ENCODE measurements at regions not wholly inside any gene's neighbourhood (a gene's known extent, or its start where the extent isn't known, plus 50 kb on each side); places are given as distances from the start of the nearest gene placed in this dataset.

DNA sequence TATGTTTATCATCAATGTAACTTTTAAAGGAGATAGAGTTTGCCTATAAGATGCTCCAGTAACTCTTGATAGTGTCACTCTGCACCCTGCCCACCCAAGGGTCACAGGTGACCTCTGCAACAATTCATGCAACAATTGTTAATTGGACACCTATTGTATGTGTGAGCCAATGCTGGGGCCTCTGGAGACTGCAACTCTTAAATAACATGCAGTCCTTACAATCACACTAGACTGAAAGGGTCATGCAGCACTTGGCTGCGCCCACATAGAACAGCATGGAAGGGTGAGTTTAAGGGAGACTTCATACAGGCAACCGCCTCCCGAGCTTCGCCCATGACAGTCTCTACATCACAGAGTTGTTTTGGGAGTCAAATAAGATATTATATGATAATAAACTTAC lies 137.1 kb upstream of the TWIST2 start:
- no peak for TF ChIP-seq FOSL2 (IDR thresholded peaks at IDR 0.05; ENCODE audit: borderline replicate concordance, low read depth)
- TF ChIP-seq, protein P1, sequence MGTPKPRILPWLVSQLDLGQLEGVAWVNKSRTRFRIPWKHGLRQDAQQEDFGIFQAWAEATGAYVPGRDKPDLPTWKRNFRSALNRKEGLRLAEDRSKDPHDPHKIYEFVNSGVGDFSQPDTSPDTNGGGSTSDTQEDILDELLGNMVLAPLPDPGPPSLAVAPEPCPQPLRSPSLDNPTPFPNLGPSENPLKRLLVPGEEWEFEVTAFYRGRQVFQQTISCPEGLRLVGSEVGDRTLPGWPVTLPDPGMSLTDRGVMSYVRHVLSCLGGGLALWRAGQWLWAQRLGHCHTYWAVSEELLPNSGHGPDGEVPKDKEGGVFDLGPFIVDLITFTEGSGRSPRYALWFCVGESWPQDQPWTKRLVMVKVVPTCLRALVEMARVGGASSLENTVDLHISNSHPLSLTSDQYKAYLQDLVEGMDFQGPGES (IDR thresholded peaks at IDR 0.05; ENCODE audit: low read depth, low read length), result no peak
- TF ChIP-seq EP300 (IDR thresholded peaks at IDR 0.05; ENCODE audit: borderline replicate concordance in 1 of 2, low read depth in 1 of 2, low read length in 1 of 2), result no peak
- no peak for TF ChIP-seq GATA2 (CRISPR knock-in tag; IDR thresholded peaks at IDR 0.05)
- TF ChIP-seq MXI1 (IDR thresholded peaks at IDR 0.05; ENCODE audit: low read depth, low read length), result no peak
- TF ChIP-seq, protein P2, sequence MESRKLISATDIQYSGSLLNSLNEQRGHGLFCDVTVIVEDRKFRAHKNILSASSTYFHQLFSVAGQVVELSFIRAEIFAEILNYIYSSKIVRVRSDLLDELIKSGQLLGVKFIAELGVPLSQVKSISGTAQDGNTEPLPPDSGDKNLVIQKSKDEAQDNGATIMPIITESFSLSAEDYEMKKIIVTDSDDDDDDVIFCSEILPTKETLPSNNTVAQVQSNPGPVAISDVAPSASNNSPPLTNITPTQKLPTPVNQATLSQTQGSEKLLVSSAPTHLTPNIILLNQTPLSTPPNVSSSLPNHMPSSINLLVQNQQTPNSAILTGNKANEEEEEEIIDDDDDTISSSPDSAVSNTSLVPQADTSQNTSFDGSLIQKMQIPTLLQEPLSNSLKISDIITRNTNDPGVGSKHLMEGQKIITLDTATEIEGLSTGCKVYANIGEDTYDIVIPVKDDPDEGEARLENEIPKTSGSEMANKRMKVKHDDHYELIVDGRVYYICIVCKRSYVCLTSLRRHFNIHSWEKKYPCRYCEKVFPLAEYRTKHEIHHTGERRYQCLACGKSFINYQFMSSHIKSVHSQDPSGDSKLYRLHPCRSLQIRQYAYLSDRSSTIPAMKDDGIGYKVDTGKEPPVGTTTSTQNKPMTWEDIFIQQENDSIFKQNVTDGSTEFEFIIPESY (IDR thresholded peaks at IDR 0.05; ENCODE audit: borderline replicate concordance, low read depth), result no peak
- no peak for TF ChIP-seq TEAD4 (IDR thresholded peaks at IDR 0.05; ENCODE audit: borderline replicate concordance, insufficient read depth)
- no peak for TF ChIP-seq EZH2phosphoT487 (IDR thresholded peaks at IDR 0.05; ENCODE audit: borderline replicate concordance, low read depth)
- TF ChIP-seq JUND (IDR thresholded peaks at IDR 0.05), result no peak
- Histone ChIP-seq H2AFZ (ENCODE audit: low read depth) (no peak overlapping the region), H3F3A (replicated peaks; ENCODE audit: insufficient read depth) (no peaks in the 10 kb centered on the region), H3K4me3 (ENCODE audit: low read depth in 2 of 2, low read length in 1 of 2) (no peak overlapping the region), H3K9ac (no peak overlapping the region), H3K36me3 (replicated peaks in 1 of 2; ENCODE audit: control insufficient read depth in 1 of 2, insufficient read depth in 2 of 2, low read length in 1 of 2) (no peaks in the 10 kb centered on the region), H3K4me2 (no peak overlapping the region), H3K27me3 (ENCODE audit: insufficient read depth) (no peaks in the 10 kb centered on the region), H3K27ac (ENCODE audit: low read depth in 2 of 2, low read length in 1 of 2) (no peak overlapping the region), H4K20me1 (ENCODE audit: insufficient read depth) (no peaks in the 10 kb centered on the region), H3K4me1 (ENCODE audit: control insufficient read depth in 1 of 2, insufficient read depth in 2 of 2, low read depth in 1 of 2, low read length in 1 of 2) (no peaks in the 10 kb centered on the region), H3K9me3 (no peaks in the 10 kb centered on the region), H3K79me2 (ENCODE audit: insufficient read depth) (no peaks in the 10 kb centered on the region), H3K9me2 (no peaks in the 10 kb centered on the region)
- POLR2A ChIA-PET, result no interaction called here
- 89% methylated on average over 4 of the region's 4 CpGs for WGBS (ENCODE audit: low lambda C conversion rate)
- DNase-seq, result no peak
- CTCF ChIA-PET, result interaction anchor here (1.0 kb wide), 1 partner anchor 74 kb away, joined by 3 read pairs; no protein-coding TSS in a partner anchor

DNA sequence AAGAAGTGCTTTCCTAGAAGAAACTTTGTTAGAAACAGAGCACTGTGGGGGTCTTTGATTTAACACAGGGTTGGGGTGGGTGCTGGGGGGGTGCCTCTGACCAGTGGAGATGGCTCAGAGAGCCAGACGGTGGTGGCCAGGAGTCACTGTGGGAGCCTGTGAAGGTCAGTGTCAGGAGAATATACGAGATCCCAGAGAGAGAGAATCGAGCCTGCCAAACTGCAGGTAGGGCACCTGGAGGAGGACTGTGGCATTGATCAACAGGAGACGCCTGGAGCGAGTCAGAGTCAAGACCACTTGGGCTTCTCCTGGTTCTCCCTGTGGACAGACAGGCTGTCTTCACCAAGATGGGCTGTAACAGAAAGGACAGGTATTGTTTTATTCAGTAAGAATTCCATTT lies 136.5 kb upstream of the TWIST2 start:
- H3K9me3 ChIP-seq, result no peaks in the 10 kb centered on the region
- no peak overlapping the region for H3K4me2 ChIP-seq
- H3K4me1 ChIP-seq (ENCODE audit: control insufficient read depth in 1 of 2, insufficient read depth in 2 of 2, low read depth in 1 of 2, low read length in 1 of 2), result no peaks in the 10 kb centered on the region
- H3K79me2 ChIP-seq (ENCODE audit: insufficient read depth), result no peaks in the 10 kb centered on the region
- ChIA-PET CTCF (no interaction called here), POLR2A (no interaction called here)
- no peak overlapping the region for H3K9ac ChIP-seq
- no peaks in the 10 kb centered on the region for H3F3A ChIP-seq (replicated peaks; ENCODE audit: insufficient read depth)
- DNase-seq, result no peak
- H3K4me3 ChIP-seq (ENCODE audit: low read depth in 2 of 2, low read length in 1 of 2), result no peak overlapping the region
- H3K27ac ChIP-seq (ENCODE audit: low read depth in 2 of 2, low read length in 1 of 2), result no peak overlapping the region
- WGBS (ENCODE audit: low lambda C conversion rate), result 68% methylated on average over 5 of the region's 5 CpGs
- H4K20me1 ChIP-seq (ENCODE audit: insufficient read depth), result no peaks in the 10 kb centered on the region
- no peaks in the 10 kb centered on the region for H3K27me3 ChIP-seq (ENCODE audit: insufficient read depth)
- TF ChIP-seq RFX5 (IDR thresholded peaks at IDR 0.05; ENCODE audit: low read length) (no peak), NFIC (IDR thresholded peaks at IDR 0.05; ENCODE audit: borderline replicate concordance) (no peak), ELF1 (IDR thresholded peaks at IDR 0.05) (no peak), FOXM1 (IDR thresholded peaks at IDR 0.05; ENCODE audit: low read depth) (no peak), RCOR1 (IDR thresholded peaks at IDR 0.05; ENCODE audit: low read length) (no peak), MXI1 (IDR thresholded peaks at IDR 0.05; ENCODE audit: low read depth, low read length) (no peak), NRF1 (IDR thresholded peaks at IDR 0.05; ENCODE audit: low read depth, low read length) (no peak), EZH2phosphoT487 (IDR thresholded peaks at IDR 0.05; ENCODE audit: borderline replicate concordance, low read depth) (no peak)
- TF ChIP-seq, protein P2 (IDR thresholded peaks at IDR 0.05; ENCODE audit: borderline replicate concordance, low read depth), result no peak
- TF ChIP-seq, protein P3, sequence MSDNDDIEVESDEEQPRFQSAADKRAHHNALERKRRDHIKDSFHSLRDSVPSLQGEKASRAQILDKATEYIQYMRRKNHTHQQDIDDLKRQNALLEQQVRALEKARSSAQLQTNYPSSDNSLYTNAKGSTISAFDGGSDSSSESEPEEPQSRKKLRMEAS (IDR thresholded peaks at IDR 0.05; ENCODE audit: low read depth), result no peak
- TF ChIP-seq, protein P4, sequence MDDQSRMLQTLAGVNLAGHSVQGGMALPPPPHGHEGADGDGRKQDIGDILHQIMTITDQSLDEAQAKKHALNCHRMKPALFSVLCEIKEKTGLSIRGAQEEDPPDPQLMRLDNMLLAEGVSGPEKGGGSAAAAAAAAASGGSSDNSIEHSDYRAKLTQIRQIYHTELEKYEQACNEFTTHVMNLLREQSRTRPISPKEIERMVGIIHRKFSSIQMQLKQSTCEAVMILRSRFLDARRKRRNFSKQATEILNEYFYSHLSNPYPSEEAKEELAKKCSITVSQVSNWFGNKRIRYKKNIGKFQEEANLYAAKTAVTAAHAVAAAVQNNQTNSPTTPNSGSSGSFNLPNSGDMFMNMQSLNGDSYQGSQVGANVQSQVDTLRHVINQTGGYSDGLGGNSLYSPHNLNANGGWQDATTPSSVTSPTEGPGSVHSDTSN (IDR thresholded peaks at IDR 0.05), result no peak
- H3K9me2 ChIP-seq, result no peaks in the 10 kb centered on the region
- H2AFZ ChIP-seq (ENCODE audit: low read depth), result no peak overlapping the region
- H3K36me3 ChIP-seq (replicated peaks in 1 of 2; ENCODE audit: control insufficient read depth in 1 of 2, insufficient read depth in 2 of 2, low read length in 1 of 2), result no peaks in the 10 kb centered on the region

All from SK-N-SH (cell line).